ENCODE measurements at regions not wholly inside any gene's neighbourhood (a gene's known extent, or its start where the extent isn't known, plus 50 kb on each side); places are given as distances from the start of the nearest gene placed in this dataset.
"Not testable (repeated sequence)": the region's sequence is repeated elsewhere in the genome, so short reads cannot be mapped to it uniquely, and the experiment has no call there.

- H3K27ac ChIP-seq (ENCODE audit: insufficient read depth in 1 of 2, low read depth in 1 of 2, low read length in 2 of 2, poor library complexity in 1 of 2, severe bottlenecking in 2 of 2), result no peak overlapping the region
- peaks cover 0 to 32% (median 3%) of the 10 kb centered on the region in 5 experiments for H3K27me3 ChIP-seq (replicated peaks in 2 of 5; ENCODE audit: control insufficient read depth in 4 of 5, insufficient read depth in 5 of 5, low read length in 4 of 5)
- no peak overlapping the region for H3K4me3 ChIP-seq (ENCODE audit: control insufficient read depth in 1 of 7, extremely low read depth in 1 of 7, insufficient read depth in 4 of 7, low read depth in 2 of 7, low read length in 6 of 7)
- 14% methylated on average over 1 of the region's 1 CpG for WGBS (ENCODE audit: insufficient coverage)
- CTCF ChIA-PET, result no interaction called here
- H3K4me1 ChIP-seq (ENCODE audit: control extremely low read depth in 1 of 4, control insufficient read depth in 4 of 4, insufficient read depth in 4 of 4, low read length in 3 of 4), result no peaks in the 10 kb centered on the region
- DNase-seq, result peak in 2 of 3 donors; percentile 7 to 14
- H3K36me3 ChIP-seq (ENCODE audit: control insufficient read depth in 4 of 4, insufficient read depth in 4 of 4, low read length in 3 of 4), result no peaks in the 10 kb centered on the region
- POLR2A ChIA-PET, result no interaction called here
- peaks cover 0 to 2% (median 0%) of the 10 kb centered on the region in 5 experiments for H3K9me3 ChIP-seq (ENCODE audit: control extremely low read depth in 1 of 5, control insufficient read depth in 4 of 5, insufficient read depth in 2 of 5, low read depth in 1 of 5, low read length in 4 of 5)
These were observed 96.3 kb upstream of the CAV2 start for GRCh38 chr7:116403265-116403664.

- H3K27me3 ChIP-seq (replicated peaks in 2 of 5; ENCODE audit: control insufficient read depth in 4 of 5, insufficient read depth in 5 of 5, low read length in 4 of 5), result peaks cover 0 to 31% (median 3%) of the 10 kb centered on the region in 5 experiments
- no peaks in the 10 kb centered on the region for H3K36me3 ChIP-seq (ENCODE audit: control insufficient read depth in 4 of 4, insufficient read depth in 4 of 4, low read length in 3 of 4)
- ChIA-PET POLR2A (no interaction called here), CTCF (no interaction called here)
- H3K9me3 ChIP-seq (ENCODE audit: control extremely low read depth in 1 of 5, control insufficient read depth in 4 of 5, insufficient read depth in 2 of 5, low read depth in 1 of 5, low read length in 4 of 5), result no peaks in the 10 kb centered on the region
- no peaks in the 10 kb centered on the region for H3K4me1 ChIP-seq (ENCODE audit: control extremely low read depth in 1 of 4, control insufficient read depth in 4 of 4, insufficient read depth in 4 of 4, low read length in 3 of 4)
- DNase-seq, result no peak
- H3K4me3 ChIP-seq (ENCODE audit: control insufficient read depth in 1 of 7, extremely low read depth in 1 of 7, insufficient read depth in 4 of 7, low read depth in 2 of 7, low read length in 6 of 7), result no peak overlapping the region
- H3K27ac ChIP-seq (ENCODE audit: insufficient read depth in 1 of 2, low read depth in 1 of 2, low read length in 2 of 2, poor library complexity in 1 of 2, severe bottlenecking in 2 of 2), result no peak overlapping the region
- 60% methylated on average over 1 of the region's 3 CpGs for WGBS (ENCODE audit: insufficient coverage)
These were observed 95.1 kb upstream of the CAV2 start for GRCh38 chr7:116404389-116404788.

GRCh38 chr7:116405810-116406209 is 93.7 kb upstream of the CAV2 start:
- no peak overlapping the region for H3K27ac ChIP-seq (ENCODE audit: insufficient read depth in 1 of 2, low read depth in 1 of 2, low read length in 2 of 2, poor library complexity in 1 of 2, severe bottlenecking in 2 of 2)
- no peaks in the 10 kb centered on the region for H3K9me3 ChIP-seq (ENCODE audit: control extremely low read depth in 1 of 5, control insufficient read depth in 4 of 5, insufficient read depth in 2 of 5, low read depth in 1 of 5, low read length in 4 of 5)
- ChIA-PET CTCF (no interaction called here), POLR2A (no interaction called here)
- peaks cover 0 to 24% (median 3%) of the 10 kb centered on the region in 5 experiments for H3K27me3 ChIP-seq (replicated peaks in 2 of 5; ENCODE audit: control insufficient read depth in 4 of 5, insufficient read depth in 5 of 5, low read length in 4 of 5)
- no peak for DNase-seq
- WGBS (ENCODE audit: insufficient coverage), result no CpG with 5 or more reads among the region's 2 CpGs
- no peak overlapping the region for H3K4me3 ChIP-seq (ENCODE audit: control insufficient read depth in 1 of 7, extremely low read depth in 1 of 7, insufficient read depth in 4 of 7, low read depth in 2 of 7, low read length in 6 of 7)
- H3K36me3 ChIP-seq (ENCODE audit: control insufficient read depth in 4 of 4, insufficient read depth in 4 of 4, low read length in 3 of 4), result no peaks in the 10 kb centered on the region
- H3K4me1 ChIP-seq (ENCODE audit: control extremely low read depth in 1 of 4, control insufficient read depth in 4 of 4, insufficient read depth in 4 of 4, low read length in 3 of 4), result no peaks in the 10 kb centered on the region

GRCh38 chr7:116407165-116407564 is 92.4 kb upstream of the CAV2 start:
- H3K36me3 ChIP-seq (ENCODE audit: control insufficient read depth in 4 of 4, insufficient read depth in 4 of 4, low read length in 3 of 4), result no peaks in the 10 kb centered on the region
- H3K9me3 ChIP-seq (ENCODE audit: control extremely low read depth in 1 of 5, control insufficient read depth in 4 of 5, insufficient read depth in 2 of 5, low read depth in 1 of 5, low read length in 4 of 5), result no peaks in the 10 kb centered on the region
- no peak overlapping the region for H3K27ac ChIP-seq (ENCODE audit: insufficient read depth in 1 of 2, low read depth in 1 of 2, low read length in 2 of 2, poor library complexity in 1 of 2, severe bottlenecking in 2 of 2)
- no CpG with 5 or more reads among the region's 3 CpGs for WGBS (ENCODE audit: insufficient coverage)
- no peaks in the 10 kb centered on the region for H3K4me1 ChIP-seq (ENCODE audit: control extremely low read depth in 1 of 4, control insufficient read depth in 4 of 4, insufficient read depth in 4 of 4, low read length in 3 of 4)
- no peak for DNase-seq
- CTCF ChIA-PET, result no interaction called here
- H3K27me3 ChIP-seq (replicated peaks in 2 of 5; ENCODE audit: control insufficient read depth in 4 of 5, insufficient read depth in 5 of 5, low read length in 4 of 5), result peaks cover 0 to 19% (median 3%) of the 10 kb centered on the region in 5 experiments
- POLR2A ChIA-PET, result no interaction called here
- no peak overlapping the region for H3K4me3 ChIP-seq (ENCODE audit: control insufficient read depth in 1 of 7, extremely low read depth in 1 of 7, insufficient read depth in 4 of 7, low read depth in 2 of 7, low read length in 6 of 7)

- peaks cover 0 to 10% (median 0%) of the 10 kb centered on the region in 5 experiments for H3K27me3 ChIP-seq (replicated peaks in 2 of 5; ENCODE audit: control insufficient read depth in 4 of 5, insufficient read depth in 5 of 5, low read length in 4 of 5)
- no peaks in the 10 kb centered on the region for H3K9me3 ChIP-seq (ENCODE audit: control extremely low read depth in 1 of 5, control insufficient read depth in 4 of 5, insufficient read depth in 2 of 5, low read depth in 1 of 5, low read length in 4 of 5)
- no peak for DNase-seq
- 100% methylated on average over 1 of the region's 2 CpGs for WGBS (ENCODE audit: insufficient coverage)
- ChIA-PET POLR2A (no interaction called here), CTCF (no interaction called here)
- H3K36me3 ChIP-seq (ENCODE audit: control insufficient read depth in 4 of 4, insufficient read depth in 4 of 4, low read length in 3 of 4), result no peaks in the 10 kb centered on the region
- no peak overlapping the region for H3K4me3 ChIP-seq (ENCODE audit: control insufficient read depth in 1 of 7, extremely low read depth in 1 of 7, insufficient read depth in 4 of 7, low read depth in 2 of 7, low read length in 6 of 7)
- no peaks in the 10 kb centered on the region for H3K4me1 ChIP-seq (ENCODE audit: control extremely low read depth in 1 of 4, control insufficient read depth in 4 of 4, insufficient read depth in 4 of 4, low read length in 3 of 4)
- H3K27ac ChIP-seq (ENCODE audit: insufficient read depth in 1 of 2, low read depth in 1 of 2, low read length in 2 of 2, poor library complexity in 1 of 2, severe bottlenecking in 2 of 2), result no peak overlapping the region
These were observed 91.4 kb upstream of the CAV2 start for GRCh38 chr7:116408166-116408565.

GRCh38 chr7:116408831-116409453 is 90.6 kb upstream of the CAV2 start:
- WGBS (ENCODE audit: insufficient coverage), result 96% methylated on average over 5 of the region's 28 CpGs
- H3K4me3 ChIP-seq (ENCODE audit: control insufficient read depth in 1 of 7, extremely low read depth in 1 of 7, insufficient read depth in 4 of 7, low read depth in 2 of 7, low read length in 6 of 7); H3K36me3 ChIP-seq (ENCODE audit: control insufficient read depth in 4 of 4, insufficient read depth in 4 of 4, low read length in 3 of 4); H3K9me3 ChIP-seq (ENCODE audit: control extremely low read depth in 1 of 5, control insufficient read depth in 4 of 5, insufficient read depth in 2 of 5, low read depth in 1 of 5, low read length in 4 of 5); H3K27ac ChIP-seq (ENCODE audit: insufficient read depth in 1 of 2, low read depth in 1 of 2, low read length in 2 of 2, poor library complexity in 1 of 2, severe bottlenecking in 2 of 2); H3K27me3 ChIP-seq (replicated peaks in 2 of 5; ENCODE audit: control insufficient read depth in 4 of 5, insufficient read depth in 5 of 5, low read length in 4 of 5); CTCF ChIA-PET; DNase-seq; POLR2A ChIA-PET; H3K4me1 ChIP-seq (ENCODE audit: control extremely low read depth in 1 of 4, control insufficient read depth in 4 of 4, insufficient read depth in 4 of 4, low read length in 3 of 4): not testable (repeated sequence)

- CTCF ChIA-PET; DNase-seq; H3K4me3 ChIP-seq (ENCODE audit: control insufficient read depth in 1 of 7, extremely low read depth in 1 of 7, insufficient read depth in 4 of 7, low read depth in 2 of 7, low read length in 6 of 7); H3K36me3 ChIP-seq (ENCODE audit: control insufficient read depth in 4 of 4, insufficient read depth in 4 of 4, low read length in 3 of 4); POLR2A ChIA-PET; H3K27ac ChIP-seq (ENCODE audit: insufficient read depth in 1 of 2, low read depth in 1 of 2, low read length in 2 of 2, poor library complexity in 1 of 2, severe bottlenecking in 2 of 2); H3K9me3 ChIP-seq (ENCODE audit: control extremely low read depth in 1 of 5, control insufficient read depth in 4 of 5, insufficient read depth in 2 of 5, low read depth in 1 of 5, low read length in 4 of 5); H3K4me1 ChIP-seq (ENCODE audit: control extremely low read depth in 1 of 4, control insufficient read depth in 4 of 4, insufficient read depth in 4 of 4, low read length in 3 of 4); H3K27me3 ChIP-seq (replicated peaks in 2 of 5; ENCODE audit: control insufficient read depth in 4 of 5, insufficient read depth in 5 of 5, low read length in 4 of 5): not testable (repeated sequence)
- WGBS (ENCODE audit: insufficient coverage), result no CpG with 5 or more reads among the region's 3 CpGs
These were observed 88.8 kb upstream of the CAV2 start for GRCh38 chr7:116410694-116411093.

All from common myeloid progenitor, CD34-positive (primary cell).